ENCODE measurements at regions not wholly inside any gene's neighbourhood (a gene's known extent, or its start where the extent isn't known, plus 50 kb on each side); places are given as distances from the start of the nearest gene placed in this dataset.

DNA sequence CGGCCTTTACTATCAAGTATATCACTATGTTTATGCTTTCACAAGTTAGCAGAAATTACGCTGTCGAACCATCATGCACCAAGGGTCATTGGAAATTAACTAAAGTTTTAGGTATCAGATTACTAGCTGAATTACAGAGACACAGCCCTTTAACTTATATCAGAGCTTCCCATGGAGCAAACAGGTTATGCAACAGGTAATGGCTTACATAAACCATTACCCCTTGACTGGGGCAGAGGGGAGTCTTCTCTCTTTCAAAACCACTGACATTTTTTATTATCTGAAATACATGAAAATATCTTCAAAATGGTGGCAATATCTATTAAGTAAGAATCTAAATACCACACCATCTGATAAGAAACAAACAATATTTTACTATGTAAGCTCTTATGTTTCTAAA is 1692.9 kb upstream of the SLC10A2 start:
- DNase-seq (ENCODE audit: low spot score) = no peak

DNA sequence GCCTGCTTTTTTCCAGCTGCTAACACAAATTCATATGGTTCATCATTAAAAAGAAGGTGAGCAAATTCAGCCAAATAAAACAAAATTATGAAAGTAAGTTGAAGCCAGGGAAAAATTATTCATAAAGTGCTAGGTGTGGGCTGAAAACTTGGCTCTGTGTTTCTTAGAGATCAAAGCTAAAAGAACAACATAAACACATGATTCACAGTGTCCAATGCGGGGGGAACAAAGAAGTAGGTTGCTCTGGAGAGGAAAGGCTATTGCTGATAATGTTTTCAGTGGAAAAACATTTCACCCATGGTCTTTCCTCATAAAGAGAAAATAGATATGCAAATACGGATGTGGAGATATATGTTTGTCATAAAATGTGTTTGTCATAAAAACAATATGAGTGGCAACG is 1691.5 kb upstream of the SLC10A2 start:
- DNase-seq (ENCODE audit: low spot score) = no peak

DNA sequence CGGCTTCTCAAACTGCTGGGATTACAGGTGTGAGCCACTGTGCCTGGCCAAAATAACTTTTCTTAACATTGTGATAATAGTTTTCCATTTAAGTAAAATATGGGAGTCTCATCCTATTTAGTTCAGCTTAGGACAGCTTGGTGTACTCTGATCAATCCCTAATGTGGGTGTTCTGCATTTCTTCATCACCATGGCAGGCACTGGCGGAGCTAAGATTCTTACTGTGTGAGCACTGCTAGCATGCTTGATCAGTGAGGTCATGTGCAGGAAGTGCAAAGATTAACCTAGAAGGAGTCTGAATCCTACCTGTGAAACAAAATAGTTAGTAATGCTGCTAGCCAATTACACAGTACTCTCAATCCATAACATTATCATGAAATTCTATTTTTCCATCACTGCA is 1684.2 kb upstream of the SLC10A2 start:
- DNase-seq (ENCODE audit: low spot score) = peak; percentile 97

DNA sequence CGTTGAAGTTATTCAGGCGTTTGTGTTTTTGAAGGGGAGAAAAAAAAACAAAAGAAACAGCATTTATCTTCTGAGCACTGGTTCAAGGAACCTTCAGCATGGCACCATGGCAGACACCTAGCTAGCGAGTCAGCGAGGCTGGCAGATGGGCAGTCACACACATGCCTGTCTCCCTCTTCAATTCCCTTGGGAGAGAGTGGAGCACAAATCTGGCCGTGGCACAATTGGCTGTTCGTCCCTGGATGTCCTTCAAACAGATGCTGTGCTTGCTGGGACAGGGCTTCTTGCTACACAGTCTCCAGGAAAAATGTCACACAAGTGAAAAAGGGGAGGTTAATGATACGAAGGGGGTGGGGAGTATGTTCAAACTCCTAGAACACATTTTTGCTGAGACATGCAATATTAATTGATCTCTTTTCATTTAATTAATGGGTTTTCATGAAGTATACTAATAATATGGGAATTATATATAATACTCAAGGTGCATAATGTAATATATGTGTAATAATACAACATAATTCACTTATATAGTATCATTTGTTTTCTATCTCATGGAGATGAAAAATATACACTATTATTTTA is 1674.5 kb upstream of the SLC10A2 start:
- no peak for DNase-seq (ENCODE audit: low spot score)

DNA sequence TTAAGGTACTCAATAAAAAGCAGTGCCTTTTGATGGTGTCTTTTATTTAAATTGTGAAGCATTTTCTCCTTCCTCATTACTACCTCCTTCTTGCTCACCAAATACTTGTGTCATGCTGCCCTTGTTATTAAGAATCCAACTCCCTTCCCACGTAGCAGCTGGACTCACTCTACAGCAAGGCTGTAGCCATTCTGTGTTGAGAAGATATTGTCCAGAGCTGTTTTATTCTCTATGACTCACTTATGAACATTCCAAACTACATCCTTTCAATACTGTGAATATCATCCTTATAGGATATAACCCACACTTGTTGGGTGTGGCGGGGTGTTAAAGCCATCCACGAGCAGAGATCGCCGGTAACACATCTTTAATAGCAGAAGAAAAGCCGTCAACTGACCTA is 1671.5 kb upstream of the SLC10A2 start:
- no peak for DNase-seq (ENCODE audit: low spot score)

DNA sequence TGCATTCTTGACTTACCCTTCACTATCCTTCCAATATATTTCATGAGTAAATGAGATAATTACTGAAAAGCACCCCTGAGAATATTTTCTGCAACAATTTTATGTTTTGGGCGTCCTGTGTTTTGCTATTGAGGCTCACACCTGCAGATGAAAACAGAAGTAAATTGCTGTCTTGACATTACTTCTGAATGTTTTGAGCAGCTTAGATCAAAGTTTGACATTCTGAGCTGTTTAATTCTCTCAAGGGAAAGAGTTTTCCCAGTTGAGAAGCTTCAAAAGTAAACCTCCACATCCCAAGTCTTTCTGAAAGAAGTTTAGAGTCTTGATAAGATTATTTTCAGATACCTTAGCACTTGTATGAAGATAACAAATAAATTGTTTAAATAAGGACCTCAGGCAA is 1667.2 kb upstream of the SLC10A2 start:
- no peak for DNase-seq (ENCODE audit: low spot score)

DNA sequence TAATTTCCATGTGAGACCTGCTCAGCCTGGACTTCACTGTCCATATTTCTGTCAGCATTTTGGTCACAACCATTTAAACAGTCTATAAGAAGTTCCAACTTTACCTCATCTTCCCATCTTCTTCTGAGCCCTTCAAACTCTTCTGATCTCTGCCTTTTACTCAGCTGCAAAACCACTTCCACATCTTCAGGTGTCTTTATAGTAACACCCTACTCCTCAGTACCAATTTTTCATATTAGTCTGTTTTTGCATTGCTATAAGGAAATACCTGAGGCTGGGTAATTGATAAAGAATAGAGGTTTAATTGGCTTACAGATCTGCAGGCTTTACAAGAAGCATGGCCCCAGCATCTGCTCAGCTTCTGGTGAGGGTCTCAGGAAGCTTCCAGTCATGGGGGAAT is 1648.9 kb upstream of the SLC10A2 start:
- no peak for DNase-seq (ENCODE audit: low spot score)

DNA sequence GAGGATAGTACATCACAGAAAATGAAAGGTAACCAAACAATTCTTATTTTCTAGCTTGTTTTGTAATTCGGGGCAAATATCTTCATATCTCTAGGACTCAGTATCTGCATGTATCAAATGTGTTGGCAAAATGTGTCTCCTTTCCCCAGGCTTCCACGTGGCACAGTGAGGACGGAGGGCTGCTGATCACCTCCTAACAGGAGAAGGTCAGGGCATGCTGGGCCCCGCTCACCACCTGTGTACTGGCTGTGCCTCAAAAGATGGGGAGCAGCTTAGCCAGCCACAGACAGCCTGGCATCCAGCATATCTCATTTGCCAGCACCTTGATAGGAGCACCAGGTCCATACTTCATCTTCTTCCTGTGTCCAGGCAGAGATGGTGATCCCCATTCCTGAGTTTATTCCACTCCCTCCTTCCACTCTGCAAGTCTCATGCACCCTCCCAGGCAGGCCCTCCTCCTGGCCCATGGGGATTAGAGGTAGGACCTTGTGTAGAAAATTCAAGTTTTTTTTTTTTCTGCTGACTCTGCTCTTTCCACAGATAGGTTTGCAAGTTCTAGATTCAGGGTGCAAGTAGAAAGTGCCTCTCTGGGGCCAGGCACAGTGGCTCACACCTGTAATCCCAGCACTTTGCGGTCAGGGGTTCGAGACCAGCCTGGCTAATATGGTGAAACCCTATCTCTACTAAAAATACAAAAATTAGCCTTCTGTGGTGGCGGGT is 1639.0 kb upstream of the SLC10A2 start:
- no peak for DNase-seq (ENCODE audit: low spot score)

DNA sequence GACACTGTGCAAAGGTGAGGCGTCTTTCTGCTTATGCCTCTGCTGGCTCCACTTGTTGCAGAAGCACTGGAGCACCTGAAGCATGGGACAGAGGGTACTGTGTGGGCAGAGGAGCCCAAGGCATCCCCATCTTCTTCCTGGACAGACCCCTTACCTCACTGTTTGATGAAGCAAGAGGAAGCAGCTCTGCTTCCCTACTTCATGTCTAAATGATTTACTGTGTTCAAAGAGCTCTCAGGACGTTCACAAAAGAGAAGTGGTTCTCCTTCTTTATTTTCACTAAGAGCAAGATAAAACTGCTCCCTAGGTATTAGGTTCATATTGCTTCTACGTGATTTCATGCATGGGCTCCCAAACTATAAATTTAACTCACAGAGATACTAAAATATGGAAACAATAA is 1635.4 kb upstream of the SLC10A2 start:
- no peak for DNase-seq (ENCODE audit: low spot score)

DNA sequence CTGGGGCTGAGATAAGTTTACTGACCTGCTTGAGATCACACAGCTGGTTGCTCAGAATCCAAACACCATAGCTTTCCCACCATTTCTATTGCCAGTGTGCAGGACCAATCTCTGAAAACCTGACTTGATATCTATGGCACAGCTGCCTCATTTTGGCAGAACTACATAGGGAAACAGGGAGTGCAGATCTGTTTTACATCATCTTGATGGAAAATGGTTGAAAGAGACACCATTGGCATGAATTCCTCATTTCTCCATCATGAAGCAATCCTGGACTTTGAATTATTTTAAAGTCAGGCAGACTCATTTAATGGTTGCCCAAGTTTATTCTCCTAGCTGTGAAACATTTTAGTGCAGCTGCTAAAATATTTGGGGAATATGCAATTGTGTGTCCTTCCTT is 1628.2 kb upstream of the SLC10A2 start:
- DNase-seq (ENCODE audit: low spot score) = no peak

DNA sequence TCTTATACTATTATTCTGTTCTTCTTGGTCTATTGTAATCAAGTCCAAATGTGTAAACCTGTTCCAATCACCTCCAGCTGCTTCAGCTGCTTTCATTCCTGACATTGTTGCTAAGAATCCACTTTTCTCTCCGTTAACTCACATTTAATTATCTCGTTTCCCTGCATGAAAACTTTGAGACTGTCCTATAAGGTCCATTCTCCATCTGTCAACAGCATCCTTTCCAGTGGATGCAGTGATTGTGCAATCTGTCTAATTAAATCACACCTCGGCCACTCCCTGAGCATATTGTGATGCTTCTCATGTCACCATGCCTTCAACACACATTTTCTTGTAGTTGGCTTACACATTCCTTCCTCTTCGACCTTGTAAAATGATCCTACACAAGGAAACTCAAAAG is 1626.9 kb upstream of the SLC10A2 start:
- DNase-seq (ENCODE audit: low spot score) = no peak

DNA sequence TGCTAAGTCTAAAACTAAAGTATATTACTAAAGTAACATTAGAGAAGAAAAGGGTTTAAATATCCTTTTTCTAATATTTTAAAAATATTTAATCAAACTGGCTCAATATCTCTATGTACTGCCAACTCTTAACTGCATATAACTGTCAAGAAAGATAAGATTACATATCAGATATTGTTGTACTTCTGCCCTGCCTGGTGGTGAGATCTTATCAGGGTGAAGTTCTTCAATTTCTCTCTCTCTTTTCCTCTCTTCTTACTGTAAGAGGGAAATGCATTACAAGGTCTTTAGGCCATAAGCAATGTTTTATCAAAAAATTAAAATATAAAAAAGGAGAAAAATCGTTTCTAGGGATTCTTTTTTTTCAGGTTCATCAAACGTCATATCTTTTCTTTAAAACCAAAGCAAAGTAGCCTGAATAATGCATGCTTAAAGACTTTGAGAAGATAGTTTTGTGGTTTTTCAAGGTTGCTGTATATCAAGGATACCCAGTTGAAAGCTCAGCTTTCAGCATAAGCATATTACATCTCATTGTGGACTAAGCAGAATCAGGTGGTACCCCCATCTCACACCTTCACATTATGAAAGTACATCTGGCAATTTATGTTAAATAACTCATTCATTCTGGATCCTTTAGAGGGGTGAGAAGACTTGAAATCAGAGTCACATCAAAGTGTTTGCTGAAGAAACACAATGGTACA is 1625.7 kb upstream of the SLC10A2 start:
- no peak for DNase-seq (ENCODE audit: low spot score)

DNA sequence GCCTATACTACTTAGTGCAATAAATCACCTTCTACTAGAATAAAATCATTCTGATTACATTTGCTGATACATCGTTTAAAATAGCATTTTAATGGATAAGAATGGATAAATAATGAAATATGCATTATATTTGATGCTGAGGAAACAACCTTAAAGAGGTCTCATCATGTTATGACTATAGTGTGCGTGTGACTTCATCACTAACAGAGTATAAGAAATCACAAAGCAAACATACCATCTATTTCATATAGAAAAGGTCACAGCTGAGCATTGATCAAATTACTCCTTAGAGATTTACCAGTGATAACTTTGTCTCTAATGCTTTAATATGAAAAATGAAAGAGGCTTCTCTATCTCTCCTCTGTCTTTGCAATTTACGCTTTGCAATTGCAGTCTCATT is 1620.3 kb upstream of the SLC10A2 start:
- no peak for DNase-seq (ENCODE audit: low spot score)

DNA sequence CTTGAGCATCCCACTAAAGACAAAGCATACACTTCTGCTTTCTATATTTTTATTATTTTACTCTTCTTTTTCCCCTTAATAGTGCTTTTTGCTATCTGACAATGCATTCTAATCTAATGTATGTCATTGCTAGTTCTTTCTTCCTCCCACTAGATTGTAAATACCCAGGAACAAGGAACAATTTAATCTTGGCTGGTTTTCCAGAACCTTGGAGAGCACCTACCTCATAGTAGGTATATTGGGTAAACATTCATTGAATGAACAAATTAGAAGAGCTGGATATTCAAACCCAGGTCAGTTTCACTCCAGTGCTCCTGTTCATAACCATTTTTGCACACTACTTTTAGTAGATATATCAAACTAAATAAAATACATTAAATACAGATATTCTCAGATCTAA is 1617.6 kb upstream of the SLC10A2 start:
- DNase-seq (ENCODE audit: low spot score) = no peak

DNA sequence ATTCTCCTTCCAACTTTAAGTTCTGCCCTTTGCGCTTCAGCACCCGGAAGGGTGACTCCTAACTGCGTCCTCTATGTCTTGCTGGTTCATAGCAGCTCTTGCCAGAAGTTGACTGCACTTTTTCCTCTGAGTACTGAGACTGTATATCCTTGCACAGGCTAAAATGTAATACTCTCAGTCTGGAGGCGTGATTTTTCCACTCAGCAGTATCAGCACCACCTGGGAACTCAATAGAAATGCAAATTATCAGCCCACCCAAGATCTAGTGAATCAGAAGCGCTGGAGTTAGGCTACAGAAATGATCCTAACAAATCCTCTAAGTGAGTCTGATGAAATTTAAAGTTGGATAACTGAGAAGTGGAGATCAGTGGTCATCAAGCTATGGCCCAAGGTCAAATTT is 1611.9 kb upstream of the SLC10A2 start:
- DNase-seq (ENCODE audit: low spot score) = no peak

DNA sequence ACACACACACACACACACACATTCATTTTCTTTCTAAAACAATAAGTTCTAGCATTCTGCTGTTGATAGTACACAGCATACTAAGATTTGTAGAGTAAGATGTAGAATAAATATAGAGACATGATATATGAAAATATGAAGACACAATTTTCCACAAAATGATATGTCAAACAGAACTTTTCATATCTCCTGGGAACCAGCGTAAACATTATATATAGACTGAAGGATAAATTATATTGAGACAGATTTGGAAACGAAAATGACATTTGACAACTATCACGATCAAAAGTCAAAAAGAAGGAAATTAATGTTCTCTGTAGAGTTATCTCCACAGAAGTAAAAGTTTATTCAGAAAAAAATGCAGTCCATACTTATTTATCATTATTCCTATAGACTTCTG is 1605.7 kb upstream of the SLC10A2 start:
- DNase-seq (ENCODE audit: low spot score) = no peak

DNA sequence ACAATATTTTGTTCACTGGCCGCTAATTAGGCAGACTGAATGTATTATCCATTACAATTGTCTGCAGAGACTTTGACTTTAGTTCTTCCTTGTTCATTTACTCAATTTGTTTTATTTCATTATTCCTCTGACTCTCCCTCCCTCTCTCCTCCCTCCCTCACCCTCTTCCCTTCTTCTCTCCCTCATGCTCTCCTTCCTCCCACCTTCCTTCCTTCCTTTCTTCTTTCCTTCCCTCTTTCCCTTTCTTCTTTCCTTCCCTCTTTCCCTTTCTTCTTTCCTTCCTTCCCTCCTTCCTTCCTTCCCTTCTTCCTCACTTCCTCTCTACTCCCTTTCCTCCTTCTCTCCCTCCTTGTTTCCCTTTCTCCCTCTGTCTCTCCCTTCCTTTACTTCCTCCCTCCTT is 1591.0 kb upstream of the SLC10A2 start:
- no peak for DNase-seq (ENCODE audit: low spot score)

DNA sequence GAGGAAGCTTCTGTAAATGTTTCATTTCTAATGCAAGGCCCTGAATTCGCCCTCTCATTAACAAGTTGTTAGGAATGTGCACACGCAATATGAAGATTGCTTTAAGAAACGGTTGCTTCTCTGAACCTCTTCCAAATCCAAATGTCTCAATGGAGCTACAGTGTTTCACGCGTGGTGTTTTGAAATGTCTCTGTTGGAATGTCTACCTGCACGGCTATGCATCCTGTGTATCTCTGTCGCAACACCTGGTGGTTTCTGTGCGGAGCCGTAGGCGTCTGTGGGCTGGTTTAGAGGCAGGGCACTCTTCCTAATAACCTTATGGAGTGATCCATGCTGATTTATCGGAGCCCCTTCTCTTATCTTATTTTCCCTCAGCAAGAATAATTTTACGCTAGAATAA is 1584.2 kb upstream of the SLC10A2 start:
- peak; percentile 3 for DNase-seq (ENCODE audit: low spot score)

DNA sequence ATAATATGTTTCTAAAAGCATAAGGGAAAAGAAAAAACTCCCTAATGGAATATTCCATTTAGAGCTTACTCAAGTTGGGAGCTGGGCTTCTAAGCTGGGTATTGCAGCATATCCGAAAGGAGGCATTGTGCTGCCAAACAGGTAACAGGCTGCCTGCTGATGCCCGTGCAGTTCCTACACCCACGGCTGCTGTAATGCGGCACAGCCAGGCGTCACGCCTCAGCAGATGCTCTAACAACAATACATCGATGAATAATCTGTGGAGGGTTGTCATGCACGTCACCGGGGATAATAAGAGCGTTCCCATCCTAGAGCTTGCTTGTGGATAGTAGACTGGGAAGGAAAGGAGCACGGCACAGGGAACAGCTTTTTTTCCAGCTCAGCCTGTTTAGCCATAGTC is 1582.1 kb upstream of the SLC10A2 start:
- peak; percentile 70 for DNase-seq (ENCODE audit: low spot score)

DNA sequence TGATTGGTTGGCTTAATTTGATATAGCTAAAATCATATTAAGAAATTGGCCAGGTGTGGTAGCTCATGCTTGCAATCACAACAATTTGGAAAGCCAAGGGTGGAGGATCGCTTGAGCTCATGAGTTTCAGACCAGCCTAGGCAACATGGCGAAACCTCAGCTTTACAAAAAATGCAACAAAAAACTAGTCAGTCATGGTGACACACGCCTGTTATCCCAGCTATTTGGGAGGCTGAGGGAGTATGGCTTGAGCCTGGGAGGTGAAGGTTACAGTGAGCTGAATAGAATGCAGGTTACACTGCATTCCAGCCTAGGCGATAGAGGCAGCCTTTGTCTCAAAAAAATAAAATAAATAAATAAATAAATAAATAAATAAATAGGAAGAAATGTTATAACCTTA is 1579.6 kb upstream of the SLC10A2 start:
- no peak for DNase-seq (ENCODE audit: low spot score)

DNA sequence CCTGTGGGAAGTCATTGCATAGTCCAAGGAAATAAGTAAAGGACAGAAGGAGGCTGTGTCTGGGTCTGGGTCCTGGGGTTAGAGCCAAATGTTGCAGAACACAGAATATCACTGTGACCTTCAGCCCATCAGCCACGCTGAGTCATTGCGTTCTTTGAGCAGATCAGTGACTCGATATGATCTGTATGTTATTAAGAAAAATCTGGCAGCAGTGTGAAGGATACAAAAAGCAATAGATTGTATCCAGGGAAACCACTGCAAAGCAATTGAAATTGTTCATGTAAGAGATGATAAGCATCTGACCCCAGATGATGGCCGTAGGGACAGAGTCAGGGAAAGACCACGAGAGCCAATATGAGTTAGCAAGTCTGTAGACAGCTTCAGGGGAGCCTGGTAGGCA is 1575.1 kb upstream of the SLC10A2 start:
- DNase-seq (ENCODE audit: low spot score) = peak; percentile 63

DNA sequence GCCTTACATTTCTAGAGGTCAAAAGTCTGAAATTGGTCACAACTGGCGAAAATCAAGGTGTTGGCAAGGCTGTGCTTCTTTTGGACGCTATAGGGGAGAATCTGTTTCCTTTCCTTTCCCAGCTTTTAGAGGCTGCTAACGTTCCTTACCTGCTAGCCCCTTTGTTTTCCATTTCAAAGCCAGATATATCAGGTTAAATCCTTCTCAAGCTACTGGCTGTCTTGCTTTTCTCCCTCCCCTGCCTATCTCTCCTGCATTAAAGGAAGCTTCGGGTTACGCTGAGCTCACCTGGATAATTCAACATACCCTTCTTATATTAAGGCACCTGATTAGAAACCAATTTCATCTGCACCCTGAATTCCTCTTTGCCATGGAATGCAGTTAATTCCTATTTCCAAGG is 1569.7 kb upstream of the SLC10A2 start:
- DNase-seq (ENCODE audit: low spot score) = no peak

DNA sequence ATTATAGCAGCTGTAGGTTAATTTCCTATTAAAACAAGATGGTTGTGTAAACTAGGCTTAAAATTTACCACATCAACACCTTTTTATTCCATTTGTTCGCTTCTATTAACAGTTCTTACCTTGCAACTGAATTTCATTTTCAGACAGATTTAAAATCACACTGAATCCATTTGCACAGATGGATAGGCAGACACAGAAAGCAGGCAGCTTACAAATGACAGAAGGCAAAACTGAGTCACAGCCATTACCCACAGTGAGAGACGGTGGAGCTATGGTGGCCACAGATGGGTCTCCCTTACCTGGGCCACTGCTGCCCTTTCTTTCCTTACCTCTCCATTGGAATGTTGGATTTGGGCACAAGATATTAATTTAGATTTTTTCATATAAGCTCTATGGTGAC is 1567.8 kb upstream of the SLC10A2 start:
- DNase-seq (ENCODE audit: low spot score) = no peak

DNA sequence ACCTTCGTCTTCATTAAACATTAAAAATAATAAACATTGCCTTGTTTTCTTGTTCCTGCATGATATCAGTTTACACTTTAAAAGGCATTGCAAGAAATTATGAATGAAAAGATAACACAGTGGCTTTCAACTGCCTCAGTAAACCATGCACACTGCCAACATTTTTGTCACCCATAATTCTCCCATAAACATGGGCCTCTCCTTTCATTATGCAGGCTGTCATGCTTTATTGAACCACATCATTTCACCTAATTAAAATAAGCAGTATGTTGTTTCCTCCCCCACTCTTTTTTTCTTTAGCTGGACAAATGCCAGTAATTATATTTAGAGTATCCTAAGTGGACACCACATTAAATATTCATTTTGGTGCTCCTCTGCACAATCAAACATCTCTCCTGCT is 1566.5 kb upstream of the SLC10A2 start:
- DNase-seq (ENCODE audit: low spot score) = no peak

Measured in kidney tubule cell (primary cell).